Dendritic cell treated with granulocyte-macrophage colony-stimulating factor and Interleukin-4, amounts not matched to agents 40 ng/mL and 50 ng/mL, for 4 days (primary cell): ENCODE measurements at regions not wholly inside any gene's neighbourhood (a gene's known extent, or its start where the extent isn't known, plus 50 kb on each side); places are given as distances from the start of the nearest gene placed in this dataset.

Experiments used
- H3K27ac Mint-ChIP-seq: one replicate; pipeline ENCODE4 v1.8.0; 2022; ENCODE audit warnings: mild to moderate bottlenecking, mixed read lengths
- H3K27me3 Mint-ChIP-seq: one replicate; pipeline ENCODE4 v1.8.0; 2022; ENCODE audit warnings: mild to moderate bottlenecking, mixed read lengths
- H3K36me3 Mint-ChIP-seq: one replicate; pipeline ENCODE4 v1.8.0; 2022; ENCODE audit warnings: low read depth, mixed read lengths
- H3K4me1 Mint-ChIP-seq: one replicate; pipeline ENCODE4 v1.8.0; 2022; ENCODE audit warnings: low read depth, mixed read lengths
- H3K4me3 Mint-ChIP-seq: one replicate; pipeline ENCODE4 v1.8.0; 2022; ENCODE audit warnings: mild to moderate bottlenecking, moderate library complexity, mixed read lengths
- H3K9me3 Mint-ChIP-seq: one replicate; pipeline ENCODE4 v1.8.0; 2022; ENCODE audit warnings: mixed read lengths
- intact Hi-C: fragments of 100-400 bp; cut with micrococcal nuclease; formaldehyde crosslinking; loops from one replicate; pipeline ENCODE4 v1.15.0; 2022

DNA sequence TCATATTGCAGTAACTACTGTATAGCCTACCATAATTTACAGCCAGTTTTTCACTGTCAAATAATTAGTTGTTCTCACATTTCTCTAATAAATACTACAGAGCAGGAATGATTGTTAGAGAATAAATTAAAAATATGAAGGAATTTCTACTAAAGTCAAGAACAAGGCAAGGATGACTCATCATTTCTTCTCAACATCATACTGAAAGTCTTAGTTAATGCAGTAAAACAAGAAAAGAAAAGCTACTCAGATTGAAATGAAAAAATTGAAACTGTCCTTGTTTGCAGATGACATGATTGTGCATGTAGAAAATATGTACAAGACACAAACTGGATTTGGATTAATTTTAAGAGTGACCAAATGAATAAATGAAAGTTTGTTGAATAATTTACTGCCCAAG is 608.2 kb downstream of the NSUN3 start:
- no peak overlapping the region for H3K27ac Mint-ChIP-seq
- intact Hi-C loops, result no loop called here
- H3K36me3 Mint-ChIP-seq, result no peaks in the 10 kb centered on the region
- H3K4me1 Mint-ChIP-seq, result no peaks in the 10 kb centered on the region
- peaks cover 14% of the 10 kb centered on the region for H3K9me3 Mint-ChIP-seq
- H3K27me3 Mint-ChIP-seq, result no peaks in the 10 kb centered on the region
- no peak overlapping the region for H3K4me3 Mint-ChIP-seq

GRCh38 chr3:94673876-94674275 is 611.0 kb downstream of the NSUN3 start:
- no peaks in the 10 kb centered on the region for H3K4me1 Mint-ChIP-seq
- no peak overlapping the region for H3K4me3 Mint-ChIP-seq
- no peaks in the 10 kb centered on the region for H3K27me3 Mint-ChIP-seq
- intact Hi-C loops, result no loop called here
- H3K36me3 Mint-ChIP-seq, result no peaks in the 10 kb centered on the region
- peaks cover 42% of the 10 kb centered on the region for H3K9me3 Mint-ChIP-seq
- no peak overlapping the region for H3K27ac Mint-ChIP-seq

GRCh38 chr3:94686208-94686607 is 623.3 kb downstream of the NSUN3 start:
- Mint-ChIP-seq H3K4me3 (no peak overlapping the region), H3K4me1 (no peaks in the 10 kb centered on the region), H3K36me3 (no peaks in the 10 kb centered on the region), H3K9me3 (peaks cover 13% of the 10 kb centered on the region), H3K27me3 (no peaks in the 10 kb centered on the region), H3K27ac (no peak overlapping the region)
- intact Hi-C loops, result no loop called here

DNA sequence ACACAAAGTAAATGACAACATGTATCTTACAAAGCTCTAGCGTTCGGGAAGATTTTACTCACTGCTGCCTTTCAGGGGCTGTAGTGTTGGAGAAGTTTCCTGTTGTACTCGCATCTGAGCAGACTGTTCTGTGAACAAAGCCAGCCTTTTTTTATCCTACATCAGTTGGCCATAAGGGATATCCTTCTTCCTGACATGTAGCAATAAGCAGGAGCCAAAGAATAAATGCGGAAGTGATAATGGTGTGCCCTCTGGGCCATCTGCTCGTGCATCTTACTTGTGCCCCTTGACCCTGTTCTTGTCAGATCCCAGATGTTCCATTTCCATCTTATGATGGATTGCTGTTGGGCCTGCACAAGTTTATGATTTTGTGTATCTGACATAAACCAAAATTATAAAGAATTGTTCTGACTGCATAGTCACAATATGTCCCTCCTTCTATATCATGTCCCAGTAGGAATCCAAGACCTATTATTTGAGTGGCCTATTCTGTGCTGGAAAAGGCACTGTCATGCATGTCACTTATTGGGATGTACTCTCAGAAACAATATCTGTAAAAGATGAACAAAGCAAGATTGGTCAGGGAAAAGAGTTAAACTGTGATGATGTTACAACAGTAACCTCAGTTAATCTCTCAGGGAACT is 631.3 kb downstream of the NSUN3 start:
- Mint-ChIP-seq H3K27ac (no peak overlapping the region), H3K9me3 (no peaks in the 10 kb centered on the region), H3K4me1 (no peaks in the 10 kb centered on the region), H3K36me3 (no peaks in the 10 kb centered on the region), H3K27me3 (no peaks in the 10 kb centered on the region), H3K4me3 (no peak overlapping the region)
- intact Hi-C loops, result no loop called here

GRCh38 chr3:94694894-94695293 is 632.0 kb downstream of the NSUN3 start:
- H3K27ac Mint-ChIP-seq, result no peak overlapping the region
- intact Hi-C loops, result no loop called here
- H3K9me3 Mint-ChIP-seq, result no peaks in the 10 kb centered on the region
- H3K36me3 Mint-ChIP-seq, result no peaks in the 10 kb centered on the region
- no peaks in the 10 kb centered on the region for H3K4me1 Mint-ChIP-seq
- H3K4me3 Mint-ChIP-seq, result no peak overlapping the region
- no peaks in the 10 kb centered on the region for H3K27me3 Mint-ChIP-seq

- Mint-ChIP-seq H3K27me3 (no peaks in the 10 kb centered on the region), H3K9me3 (peaks cover 7% of the 10 kb centered on the region), H3K4me3 (no peak overlapping the region), H3K27ac (no peak overlapping the region), H3K4me1 (no peaks in the 10 kb centered on the region), H3K36me3 (no peaks in the 10 kb centered on the region)
- intact Hi-C loops, result no loop called here
Observed at GRCh38 chr3:94704467-94704866, 641.6 kb downstream of the NSUN3 start.

GRCh38 chr3:94709249-94709902 is 646.5 kb downstream of the NSUN3 start:
- no peak overlapping the region for H3K4me3 Mint-ChIP-seq
- no peaks in the 10 kb centered on the region for H3K27me3 Mint-ChIP-seq
- H3K9me3 Mint-ChIP-seq, result peaks cover 7% of the 10 kb centered on the region
- no peak overlapping the region for H3K27ac Mint-ChIP-seq
- no peaks in the 10 kb centered on the region for H3K36me3 Mint-ChIP-seq
- intact Hi-C loops, result no loop called here
- no peaks in the 10 kb centered on the region for H3K4me1 Mint-ChIP-seq

DNA sequence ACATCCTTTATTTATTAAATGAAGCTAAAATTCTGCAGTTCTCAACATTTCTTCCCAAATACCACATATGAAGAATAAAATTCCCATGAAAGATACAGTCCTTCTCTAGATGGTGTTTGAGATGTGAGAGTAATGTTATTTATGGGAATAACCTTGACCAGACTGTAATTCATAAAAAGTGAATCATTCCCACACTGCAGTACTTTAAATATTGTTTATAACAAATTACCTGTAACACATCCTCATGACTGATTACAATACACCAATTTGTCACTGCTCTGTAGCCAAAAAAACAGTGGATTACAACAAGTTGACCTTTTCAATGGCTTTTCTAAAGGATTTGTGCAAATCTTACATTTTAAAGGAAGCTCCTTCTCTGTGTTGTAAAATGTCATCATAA is 651.3 kb downstream of the NSUN3 start:
- H3K27ac Mint-ChIP-seq, result no peak overlapping the region
- no peak overlapping the region for H3K4me3 Mint-ChIP-seq
- H3K4me1 Mint-ChIP-seq, result no peaks in the 10 kb centered on the region
- intact Hi-C loops, result no loop called here
- H3K36me3 Mint-ChIP-seq, result no peaks in the 10 kb centered on the region
- no peaks in the 10 kb centered on the region for H3K9me3 Mint-ChIP-seq
- H3K27me3 Mint-ChIP-seq, result no peaks in the 10 kb centered on the region

DNA sequence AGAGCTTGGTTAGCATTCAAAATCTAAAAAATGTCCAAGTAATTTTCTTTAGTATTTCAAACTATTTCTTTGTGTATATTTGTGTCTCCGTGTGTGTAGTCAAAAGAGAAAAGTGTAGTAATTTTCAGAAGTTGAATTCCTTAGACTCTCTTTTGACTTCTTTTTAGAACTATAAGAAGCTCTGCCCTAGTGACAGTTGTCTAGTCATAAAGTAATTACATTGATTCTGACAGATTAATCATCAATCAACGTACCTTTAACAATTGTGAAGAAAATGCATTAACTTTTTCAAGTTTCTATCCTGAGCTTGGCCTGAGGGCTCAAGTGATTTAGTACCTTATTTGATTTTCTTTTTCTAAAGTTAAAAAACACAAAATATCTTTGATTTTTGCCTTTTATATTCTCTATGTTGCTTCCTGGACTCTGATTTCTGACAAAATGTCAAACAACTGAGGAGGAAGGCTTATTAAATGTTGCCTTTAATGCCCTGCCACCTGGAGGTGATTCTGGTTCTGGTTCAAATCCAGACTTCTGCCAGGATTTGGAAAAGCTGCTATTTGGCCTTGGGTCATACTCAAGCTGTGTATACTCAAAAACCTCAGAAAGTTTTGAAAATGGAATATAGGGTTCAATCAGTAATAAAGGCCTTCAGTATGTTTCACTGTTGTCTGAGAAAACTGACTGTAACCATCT is 653.6 kb downstream of the NSUN3 start:
- Mint-ChIP-seq H3K27ac (no peak overlapping the region), H3K27me3 (no peaks in the 10 kb centered on the region), H3K4me1 (no peaks in the 10 kb centered on the region), H3K4me3 (no peak overlapping the region), H3K36me3 (no peaks in the 10 kb centered on the region), H3K9me3 (no peaks in the 10 kb centered on the region)
- intact Hi-C loops, result no loop called here

DNA sequence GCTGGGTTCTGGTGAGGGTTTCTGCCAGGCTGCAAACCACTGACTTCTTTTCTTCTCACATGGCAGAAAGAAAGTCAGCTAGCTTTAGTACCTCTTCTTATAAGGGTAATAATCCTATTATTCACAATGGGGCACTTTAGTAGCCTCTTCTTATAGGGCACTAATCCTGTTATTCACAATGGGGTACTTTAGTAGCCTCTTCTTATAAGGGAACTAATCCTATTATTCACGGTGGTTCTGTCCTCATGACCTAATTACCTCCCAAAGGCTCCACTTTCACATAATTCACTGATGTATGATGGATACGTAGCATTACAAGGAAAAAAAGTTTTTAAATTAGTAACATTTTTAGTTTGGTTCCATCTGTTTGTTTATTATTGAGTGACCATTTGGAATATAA is 671.3 kb downstream of the NSUN3 start:
- H3K27ac Mint-ChIP-seq, result no peak overlapping the region
- no peaks in the 10 kb centered on the region for H3K4me1 Mint-ChIP-seq
- intact Hi-C loops, result no loop called here
- H3K36me3 Mint-ChIP-seq, result no peaks in the 10 kb centered on the region
- no peak overlapping the region for H3K4me3 Mint-ChIP-seq
- H3K9me3 Mint-ChIP-seq, result peaks cover 23% of the 10 kb centered on the region
- no peaks in the 10 kb centered on the region for H3K27me3 Mint-ChIP-seq

- Mint-ChIP-seq H3K27me3 (no peaks in the 10 kb centered on the region), H3K9me3 (peaks cover 14% of the 10 kb centered on the region), H3K4me1 (no peaks in the 10 kb centered on the region), H3K4me3 (no peak overlapping the region), H3K27ac (no peak overlapping the region), H3K36me3 (no peaks in the 10 kb centered on the region)
- intact Hi-C loops, result no loop called here
Observed at GRCh38 chr3:94735354-94735753, 672.5 kb downstream of the NSUN3 start.

DNA sequence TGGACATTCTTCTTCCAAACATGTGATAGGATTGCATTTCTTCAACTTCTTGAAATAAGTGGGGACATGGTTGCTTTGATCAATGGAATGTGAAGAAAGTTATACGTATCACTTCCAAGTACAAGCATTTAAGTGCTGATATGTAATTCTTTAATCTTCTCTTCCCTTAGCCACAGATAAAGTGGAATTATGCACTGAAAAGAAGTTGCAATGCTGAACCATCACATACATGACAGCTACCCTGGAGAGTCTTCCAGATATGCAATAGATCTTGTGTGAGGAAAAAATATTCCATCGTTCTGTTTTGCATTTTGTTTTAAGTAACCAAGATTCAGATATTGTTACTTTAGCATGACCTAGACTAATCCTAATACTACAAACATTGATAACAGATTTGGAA is 674.3 kb downstream of the NSUN3 start:
- no peaks in the 10 kb centered on the region for H3K27me3 Mint-ChIP-seq

GRCh38 chr3:94739420-94739819 is 676.6 kb downstream of the NSUN3 start:
- no peak overlapping the region for H3K4me3 Mint-ChIP-seq
- no peaks in the 10 kb centered on the region for H3K36me3 Mint-ChIP-seq
- no peak overlapping the region for H3K27ac Mint-ChIP-seq
- H3K27me3 Mint-ChIP-seq, result no peaks in the 10 kb centered on the region
- H3K9me3 Mint-ChIP-seq, result peaks cover 28% of the 10 kb centered on the region
- intact Hi-C loops, result no loop called here
- H3K4me1 Mint-ChIP-seq, result no peaks in the 10 kb centered on the region

More for the DNA sequence above, 674.3 kb downstream of the NSUN3 start:
- H3K36me3 Mint-ChIP-seq, result no peaks in the 10 kb centered on the region
- no peak overlapping the region for H3K27ac Mint-ChIP-seq
- intact Hi-C loops, result no loop called here
- no peaks in the 10 kb centered on the region for H3K4me1 Mint-ChIP-seq
- peaks cover 7% of the 10 kb centered on the region for H3K9me3 Mint-ChIP-seq
- H3K4me3 Mint-ChIP-seq, result no peak overlapping the region

DNA sequence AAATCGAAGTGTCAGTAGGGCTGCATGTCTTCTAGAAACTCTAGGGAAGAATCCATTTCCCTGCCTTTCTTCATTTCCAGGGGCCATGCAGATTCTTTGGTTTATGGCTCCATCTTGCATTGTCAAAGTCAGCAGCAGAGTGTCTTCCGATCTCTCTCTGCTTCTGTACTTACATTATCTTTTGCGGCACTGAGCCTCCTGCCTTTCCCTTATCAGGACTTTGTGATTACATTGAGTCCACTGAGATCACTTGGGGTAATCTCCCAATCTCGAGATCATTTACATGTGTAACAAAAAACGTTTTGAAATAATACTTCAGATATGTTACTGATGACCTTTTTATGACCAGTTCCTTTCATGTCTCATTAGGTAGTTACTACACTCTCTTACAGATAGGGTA is 695.9 kb downstream of the NSUN3 start:
- H3K4me3 Mint-ChIP-seq, result no peak overlapping the region
- no peaks in the 10 kb centered on the region for H3K4me1 Mint-ChIP-seq
- H3K27ac Mint-ChIP-seq, result no peak overlapping the region
- no peaks in the 10 kb centered on the region for H3K27me3 Mint-ChIP-seq
- peaks cover 9% of the 10 kb centered on the region for H3K9me3 Mint-ChIP-seq
- intact Hi-C loops, result no loop called here
- H3K36me3 Mint-ChIP-seq, result no peaks in the 10 kb centered on the region
